ENCODE measurements at regions not wholly inside any gene's neighbourhood (a gene's known extent, or its start where the extent isn't known, plus 50 kb on each side); places are given as distances from the start of the nearest gene placed in this dataset.

- no peak for DNase-seq
These were observed 219.9 kb downstream of the BRD1 start for GRCh38 chr22:49607821-49608220.

GRCh38 chr22:49606562-49607290 is 220.9 kb downstream of the BRD1 start:
- DNase-seq, result no peak

GRCh38 chr22:49604732-49605302 is 222.9 kb downstream of the BRD1 start:
- no peak for DNase-seq

- DNase-seq, result no peak
These were observed 224.7 kb downstream of the BRD1 start for GRCh38 chr22:49603016-49603415.

GRCh38 chr22:49602481-49602880 is 225.2 kb downstream of the BRD1 start:
- DNase-seq, result no peak

GRCh38 chr22:49601614-49602321 is 225.9 kb downstream of the BRD1 start:
- no peak for DNase-seq

GRCh38 chr22:49600891-49601431 is 226.7 kb downstream of the BRD1 start:
- DNase-seq, result no peak

GRCh38 chr22:49600468-49600867 is 227.2 kb downstream of the BRD1 start:
- no peak for DNase-seq

- no peak for DNase-seq
These were observed 227.8 kb downstream of the BRD1 start for GRCh38 chr22:49599691-49600455.

GRCh38 chr22:49599039-49599438 is 228.6 kb downstream of the BRD1 start:
- DNase-seq, result no peak

GRCh38 chr22:49598338-49598737 is 229.3 kb downstream of the BRD1 start:
- no peak for DNase-seq

- DNase-seq, result no peak
These were observed 230.1 kb downstream of the BRD1 start for GRCh38 chr22:49597428-49598039.

GRCh38 chr22:49595465-49596078 is 232.1 kb downstream of the BRD1 start:
- no peak for DNase-seq

- DNase-seq, result no peak
These were observed 233.6 kb downstream of the BRD1 start for GRCh38 chr22:49594078-49594477.

GRCh38 chr22:49593509-49593908 is 234.2 kb downstream of the BRD1 start:
- no peak for DNase-seq

- no peak for DNase-seq
These were observed 234.7 kb downstream of the BRD1 start for GRCh38 chr22:49592780-49593501.

- DNase-seq, result no peak
These were observed 236.7 kb downstream of the BRD1 start for GRCh38 chr22:49590851-49591445.

GRCh38 chr22:49590381-49590780 is 237.3 kb downstream of the BRD1 start:
- DNase-seq, result no peak

GRCh38 chr22:49589811-49590210 is 237.9 kb downstream of the BRD1 start:
- no peak for DNase-seq

- DNase-seq, result no peak
These were observed 238.4 kb downstream of the BRD1 start for GRCh38 chr22:49589301-49589700.

Data from hypothalamus (tissue), 51 donors.